Erythroblast (primary cell): ENCODE measurements at regions not wholly inside any gene's neighbourhood (a gene's known extent, or its start where the extent isn't known, plus 50 kb on each side); places are given as distances from the start of the nearest gene placed in this dataset.
"Not testable (repeated sequence)": the region's sequence is repeated elsewhere in the genome, so short reads cannot be mapped to it uniquely, and the experiment has no call there.

Experiments
- DNase-seq, 2 experiments: peaks; one replicate each; lab custom pipeline; 2025; lab: John Stamatoyannopoulos, UW
- GATA1 ChIP-seq: IDR thresholded peaks from 2 replicates; pipeline ENCODE4 v1.6.1; 2011; ENCODE audit warnings: low read depth, mild to moderate bottlenecking, control low read depth, low read length, moderate library complexity
- POLR2A ChIP-seq: IDR thresholded peaks from 2 replicates; pipeline ENCODE4 v1.6.1; 2011; ENCODE audit warnings: mild to moderate bottlenecking, low read length

- DNase-seq = no peak
- TF ChIP-seq POLR2A = no peak
- TF ChIP-seq GATA1 = no peak
These were observed 82.9 kb downstream of the ZNF737 start for GRCh38 chr19:20482721-20483120.

- TF ChIP-seq POLR2A (no peak), GATA1 (no peak)
- DNase-seq = no peak
These were observed 83.8 kb downstream of the ZNF737 start for GRCh38 chr19:20481736-20482135.

DNA sequence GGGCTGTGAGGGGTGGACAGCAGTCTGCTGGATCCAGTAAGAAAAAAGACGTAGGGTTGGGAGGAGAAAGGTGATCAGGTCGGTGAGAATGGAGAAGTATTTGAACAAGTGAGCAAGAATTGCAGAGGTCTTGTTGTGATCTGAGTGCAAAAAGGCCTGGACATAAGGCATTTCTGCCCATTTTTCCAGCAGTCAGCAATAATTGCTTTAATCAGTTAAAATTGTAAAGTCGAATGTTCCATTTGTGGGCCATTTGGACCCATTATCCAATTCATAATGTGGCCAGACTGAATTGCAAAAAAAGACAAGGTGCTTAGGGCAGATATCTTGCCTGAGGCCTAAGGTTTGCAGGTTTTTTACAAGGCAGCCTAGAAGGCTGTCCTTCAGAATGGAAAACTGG is 86.1 kb downstream of the ZNF737 start:
- TF ChIP-seq POLR2A (no peak), GATA1 (no peak)
- no peak for DNase-seq

GRCh38 chr19:20478936-20479335 is 86.6 kb downstream of the ZNF737 start:
- DNase-seq = no peak
- TF ChIP-seq POLR2A (no peak), GATA1 (no peak)

GRCh38 chr19:20472854-20473253 is 92.7 kb downstream of the ZNF737 start:
- no peak for DNase-seq
- TF ChIP-seq GATA1 = no peak
- TF ChIP-seq POLR2A = no peak

DNA sequence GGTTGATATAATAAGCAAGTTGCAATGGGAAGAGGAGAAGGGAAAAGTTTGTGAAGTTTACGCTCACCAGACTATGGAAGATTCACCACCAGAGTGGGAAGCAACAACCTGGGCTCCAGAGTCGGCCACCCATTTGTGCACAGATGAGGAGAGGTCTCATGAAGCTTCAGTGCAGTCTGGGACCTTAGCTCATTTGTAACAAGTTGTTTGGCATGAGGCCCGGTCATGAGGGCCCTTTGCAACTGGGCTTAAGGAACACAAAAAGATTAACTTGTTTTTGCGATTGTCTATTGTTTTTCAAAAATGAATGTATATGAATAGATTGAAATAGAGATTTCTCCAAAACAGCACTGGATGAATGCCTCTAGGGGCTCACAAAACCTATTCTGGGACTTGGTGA is 94.2 kb downstream of the ZNF737 start:
- TF ChIP-seq GATA1 (no peak), POLR2A (no peak)
- DNase-seq = no peak

DNA sequence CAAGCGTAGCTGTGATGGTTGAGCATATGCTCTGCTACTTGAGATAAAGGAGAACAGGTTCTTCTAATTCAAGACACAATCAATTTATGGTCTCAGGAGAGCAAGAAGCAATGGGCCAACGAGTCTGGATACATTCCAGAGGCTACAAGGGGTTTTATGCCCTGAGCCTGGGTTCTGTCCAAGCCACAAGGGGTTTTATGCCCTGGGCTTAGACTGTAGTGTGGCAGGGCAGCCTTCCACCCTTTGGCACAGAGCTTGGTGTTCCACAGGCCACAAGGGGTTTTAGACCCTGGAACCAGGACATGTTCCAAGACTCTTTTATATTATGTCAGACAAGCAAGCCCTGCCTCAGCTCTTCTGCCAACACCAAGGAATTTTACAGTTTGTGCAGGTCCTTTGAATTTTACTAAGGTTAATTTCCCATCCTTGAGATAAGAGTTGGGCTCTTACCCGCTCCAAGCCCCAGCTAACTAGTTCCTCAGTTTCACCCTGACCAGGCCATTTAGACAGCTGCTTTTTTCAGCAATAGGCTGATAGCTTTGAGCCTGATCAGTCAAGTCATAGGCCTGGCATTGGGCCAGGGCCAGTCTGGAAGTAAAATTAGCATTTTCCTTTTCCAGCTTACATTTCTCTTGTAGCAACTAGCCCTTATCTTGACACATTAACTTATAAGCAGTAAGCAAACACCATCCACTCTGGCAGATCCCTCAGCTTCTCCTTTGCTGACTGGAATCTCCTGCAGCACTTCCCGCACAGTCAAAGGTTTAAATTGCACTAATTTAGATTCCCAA is 95.0 kb downstream of the ZNF737 start:
- no peak for DNase-seq
- no peak for TF ChIP-seq GATA1

GRCh38 chr19:20466638-20466990 is 99.0 kb downstream of the ZNF737 start:
- not testable (repeated sequence) for DNase-seq

DNA sequence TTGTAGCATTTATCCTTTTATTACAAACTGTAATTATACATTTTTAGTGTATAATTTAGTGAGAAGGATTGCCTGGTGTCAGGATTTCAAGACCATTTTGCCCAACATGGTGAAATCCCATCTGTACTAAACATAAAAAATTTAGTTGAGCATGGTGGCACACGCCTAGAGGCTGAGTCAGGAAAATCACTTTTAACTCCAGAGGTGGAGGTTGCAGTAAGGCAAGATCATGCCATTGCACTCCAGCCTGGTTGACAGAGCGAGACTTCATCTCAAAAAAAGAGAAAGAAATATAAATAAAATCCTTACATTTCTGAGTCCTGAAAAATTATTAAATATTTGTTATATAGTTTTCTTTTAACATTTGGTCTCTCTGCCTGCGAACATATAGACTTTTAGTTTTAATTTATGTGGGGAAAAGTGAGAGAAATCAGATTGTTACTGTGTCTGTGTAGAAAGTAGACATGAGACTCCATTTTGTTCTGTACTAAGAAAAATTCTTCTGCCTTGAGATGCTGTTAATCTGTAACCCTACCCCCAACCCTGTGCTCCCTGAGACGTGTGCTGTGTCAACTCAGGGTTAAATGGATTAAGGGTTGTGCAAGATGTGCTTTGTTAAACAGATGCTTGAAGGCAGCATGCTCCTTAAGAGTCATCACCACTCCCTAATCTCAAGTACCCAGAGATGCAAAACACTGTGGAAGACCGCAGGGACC is 99.5 kb downstream of the ZNF737 start:
- not testable (repeated sequence) for DNase-seq

DNA sequence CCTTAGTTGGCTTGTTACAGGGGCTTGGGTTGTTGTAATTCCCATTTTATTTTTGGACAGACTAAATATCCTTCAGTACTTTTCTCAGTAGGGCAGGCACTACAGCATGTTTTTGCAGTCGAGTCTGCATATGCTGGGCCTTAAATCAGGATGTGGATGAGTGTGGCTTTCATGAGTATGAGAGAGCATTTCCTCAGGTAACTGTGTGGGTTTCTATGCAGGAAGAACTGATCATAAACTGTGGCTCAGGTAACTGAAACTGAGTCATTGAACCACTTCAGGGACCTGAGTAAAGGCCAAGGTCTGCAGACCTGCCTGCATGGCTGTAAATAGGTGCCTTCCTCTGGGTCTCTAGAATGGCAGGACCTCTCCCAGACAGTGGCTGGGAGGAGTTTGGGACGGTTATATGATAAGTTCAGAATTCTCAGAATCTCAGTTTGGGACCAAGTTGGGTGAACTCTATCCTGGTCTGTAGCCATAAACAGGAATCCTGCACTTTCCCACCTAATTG is 112.1 kb downstream of the ZNF737 start:
- TF ChIP-seq POLR2A (no peak), GATA1 (no peak)
- no peak for DNase-seq

GRCh38 chr19:20444202-20444885 is 121.2 kb downstream of the ZNF737 start:
- no peak for DNase-seq
- no peak for TF ChIP-seq GATA1
- no peak for TF ChIP-seq POLR2A

GRCh38 chr19:20432266-20432842 is 133.2 kb downstream of the ZNF737 start:
- not testable (repeated sequence) for DNase-seq

DNA sequence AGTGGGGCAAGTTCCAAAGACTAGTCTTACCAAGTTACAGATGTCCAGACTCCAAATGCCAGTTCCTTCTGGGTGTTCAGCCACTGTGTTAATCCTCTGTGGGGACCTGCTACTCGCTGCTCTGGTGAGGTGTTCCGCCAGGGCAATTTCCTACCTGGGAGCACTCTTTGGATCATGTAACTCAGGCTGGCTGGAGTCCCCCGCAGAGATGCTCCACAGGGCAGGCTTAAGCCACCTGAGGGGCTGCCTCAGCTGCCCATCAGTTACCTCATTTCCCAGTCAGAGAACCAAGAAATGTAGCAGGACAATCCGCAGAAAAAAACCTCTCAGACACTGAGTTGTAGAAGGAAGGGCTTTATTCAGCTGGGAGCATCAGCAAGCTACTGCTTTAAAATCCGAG is 133.8 kb downstream of the ZNF737 start:
- no peak for DNase-seq
- TF ChIP-seq GATA1 (no peak), POLR2A (no peak)

DNA sequence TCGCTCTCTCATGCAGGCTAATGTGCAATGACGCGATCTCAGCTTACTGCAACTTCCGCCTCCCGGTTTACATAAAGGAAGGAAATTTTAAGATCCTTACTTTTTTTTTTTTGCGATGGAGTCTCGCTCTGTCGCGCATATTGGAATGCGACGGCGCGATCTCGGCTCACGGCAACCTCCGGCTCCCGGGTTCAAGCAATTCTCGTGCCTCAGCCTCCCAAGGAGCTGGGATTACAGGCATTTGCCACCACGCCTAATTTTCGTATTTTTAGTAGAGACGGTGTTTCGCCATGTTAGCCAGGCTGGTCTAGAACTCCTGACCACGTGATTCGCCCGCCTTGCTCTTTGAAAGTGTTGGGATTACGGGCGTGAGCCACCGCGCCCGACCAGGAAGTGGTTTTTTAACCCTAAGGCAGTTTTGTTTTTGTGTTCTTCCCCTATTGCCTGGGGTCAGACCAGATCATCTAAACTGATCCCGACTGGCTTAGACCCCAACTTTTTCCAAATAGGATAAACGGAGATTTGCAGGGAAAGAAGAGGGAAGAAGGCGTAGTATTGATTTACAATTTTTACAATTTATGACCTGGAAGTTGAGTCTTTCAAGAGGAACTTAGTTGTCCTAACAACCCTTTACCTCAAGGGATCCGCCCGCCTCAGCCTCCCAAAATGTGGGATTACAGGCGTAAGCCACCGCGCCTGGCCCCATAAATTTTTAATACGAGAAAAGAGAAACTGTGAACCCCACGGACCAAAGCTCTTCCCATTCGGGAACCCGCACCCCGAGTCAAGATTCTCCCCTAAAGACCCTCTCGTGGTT is 142.0 kb downstream of the ZNF737 start:
- TF ChIP-seq POLR2A (no peak), GATA1 (no peak)
- DNase-seq = peak; percentile 27 to 31
